GM10248 (cell line): ENCODE measurements at regions not wholly inside any gene's neighbourhood (a gene's known extent, or its start where the extent isn't known, plus 50 kb on each side); places are given as distances from the start of the nearest gene placed in this dataset.
"Not testable (repeated sequence)": the region's sequence is repeated elsewhere in the genome, so short reads cannot be mapped to it uniquely, and the experiment has no call there.

ENCODE experiments used
- CTCF ChIA-PET: fragments of 300-600 bp; sonication (Branson Sonifier 250); formaldehyde crosslinking; extraction: SDS; loops from one replicate; lab custom pipeline; 2021; ENCODE audit warnings: antibody characterized with exemption; lab: Yijun Ruan, JAX
- POLR2A ChIA-PET: fragments of 350-650 bp; sonication (Branson Sonifier 250); formaldehyde crosslinking; extraction: SDS; loops from one replicate; lab custom pipeline; 2020; ENCODE audit warnings: antibody characterized with exemption; lab: Yijun Ruan, JAX
- DNase-seq: peaks from one replicate; pipeline ENCODE4 v3.0.0; 2012; ENCODE audit errors: extremely low spot score
- TF ChIP-seq, protein P1 (sequence below): IDR thresholded peaks from 2 replicates; pipeline ENCODE4 v1.5.1; 2012; ENCODE audit warnings: mild to moderate bottlenecking, low read depth; ENCODE audit errors: extremely low read depth, missing control alignments, control extremely low read depth

GRCh38 chrX:7485061-7485460 lies 337.1 kb upstream of the PUDP start:
- CTCF ChIA-PET = interaction anchor here (1.2 kb wide), 1 partner anchor 8 kb away, joined by 3 read pairs; no protein-coding TSS in a partner anchor
- POLR2A ChIA-PET = no interaction called here
- no peak for DNase-seq
- TF ChIP-seq, protein P1, sequence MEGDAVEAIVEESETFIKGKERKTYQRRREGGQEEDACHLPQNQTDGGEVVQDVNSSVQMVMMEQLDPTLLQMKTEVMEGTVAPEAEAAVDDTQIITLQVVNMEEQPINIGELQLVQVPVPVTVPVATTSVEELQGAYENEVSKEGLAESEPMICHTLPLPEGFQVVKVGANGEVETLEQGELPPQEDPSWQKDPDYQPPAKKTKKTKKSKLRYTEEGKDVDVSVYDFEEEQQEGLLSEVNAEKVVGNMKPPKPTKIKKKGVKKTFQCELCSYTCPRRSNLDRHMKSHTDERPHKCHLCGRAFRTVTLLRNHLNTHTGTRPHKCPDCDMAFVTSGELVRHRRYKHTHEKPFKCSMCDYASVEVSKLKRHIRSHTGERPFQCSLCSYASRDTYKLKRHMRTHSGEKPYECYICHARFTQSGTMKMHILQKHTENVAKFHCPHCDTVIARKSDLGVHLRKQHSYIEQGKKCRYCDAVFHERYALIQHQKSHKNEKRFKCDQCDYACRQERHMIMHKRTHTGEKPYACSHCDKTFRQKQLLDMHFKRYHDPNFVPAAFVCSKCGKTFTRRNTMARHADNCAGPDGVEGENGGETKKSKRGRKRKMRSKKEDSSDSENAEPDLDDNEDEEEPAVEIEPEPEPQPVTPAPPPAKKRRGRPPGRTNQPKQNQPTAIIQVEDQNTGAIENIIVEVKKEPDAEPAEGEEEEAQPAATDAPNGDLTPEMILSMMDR = no peak

- no peak for DNase-seq
- ChIA-PET CTCF (no interaction called here), POLR2A (no interaction called here)
- TF ChIP-seq, protein P1 = no peak
Observed at GRCh38 chrX:7480721-7481120, 332.8 kb upstream of the PUDP start.

DNA sequence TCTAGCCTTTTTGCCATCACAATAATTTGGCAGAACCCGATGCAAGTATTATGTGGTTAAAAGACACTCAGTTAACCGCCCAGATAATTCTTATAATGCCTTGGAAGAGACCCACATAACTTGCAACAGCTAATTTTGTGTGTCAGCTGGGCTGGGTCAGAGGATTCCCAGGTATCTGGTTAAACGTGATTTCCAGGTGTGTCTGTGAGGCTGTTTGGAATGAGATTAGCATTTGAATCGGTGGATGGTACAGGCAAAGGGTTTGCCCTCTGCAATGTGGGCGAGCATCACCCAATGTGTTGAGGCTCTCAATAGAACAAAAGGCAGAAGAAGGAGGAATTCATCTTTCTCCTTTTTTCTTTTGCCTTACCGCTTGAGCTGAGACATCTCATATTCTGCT lies 314.2 kb upstream of the PUDP start:
- ChIA-PET CTCF (no interaction called here), POLR2A (no interaction called here)
- TF ChIP-seq, protein P1 = no peak
- DNase-seq = no peak

DNA sequence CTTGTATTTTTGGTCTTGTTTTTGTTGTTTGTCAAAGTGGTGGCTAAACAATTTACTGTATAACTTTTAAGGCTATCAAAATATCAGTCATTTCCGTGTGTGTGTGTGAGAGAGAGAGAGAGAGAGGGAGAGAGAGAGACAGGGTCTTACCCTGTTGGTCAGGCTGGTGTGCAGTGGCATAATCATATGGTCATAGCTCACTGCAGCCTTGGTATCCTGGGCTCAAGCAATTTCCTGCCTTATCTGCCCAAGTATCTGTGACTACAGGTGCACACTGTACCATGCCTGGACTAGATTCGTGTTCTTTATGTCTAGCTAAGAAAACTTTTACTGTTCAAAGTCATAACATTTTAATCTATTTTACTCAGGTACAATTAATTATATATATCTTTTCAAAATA lies 313.1 kb upstream of the PUDP start:
- DNase-seq, CTCF ChIA-PET, POLR2A ChIA-PET: not testable (repeated sequence)

DNA sequence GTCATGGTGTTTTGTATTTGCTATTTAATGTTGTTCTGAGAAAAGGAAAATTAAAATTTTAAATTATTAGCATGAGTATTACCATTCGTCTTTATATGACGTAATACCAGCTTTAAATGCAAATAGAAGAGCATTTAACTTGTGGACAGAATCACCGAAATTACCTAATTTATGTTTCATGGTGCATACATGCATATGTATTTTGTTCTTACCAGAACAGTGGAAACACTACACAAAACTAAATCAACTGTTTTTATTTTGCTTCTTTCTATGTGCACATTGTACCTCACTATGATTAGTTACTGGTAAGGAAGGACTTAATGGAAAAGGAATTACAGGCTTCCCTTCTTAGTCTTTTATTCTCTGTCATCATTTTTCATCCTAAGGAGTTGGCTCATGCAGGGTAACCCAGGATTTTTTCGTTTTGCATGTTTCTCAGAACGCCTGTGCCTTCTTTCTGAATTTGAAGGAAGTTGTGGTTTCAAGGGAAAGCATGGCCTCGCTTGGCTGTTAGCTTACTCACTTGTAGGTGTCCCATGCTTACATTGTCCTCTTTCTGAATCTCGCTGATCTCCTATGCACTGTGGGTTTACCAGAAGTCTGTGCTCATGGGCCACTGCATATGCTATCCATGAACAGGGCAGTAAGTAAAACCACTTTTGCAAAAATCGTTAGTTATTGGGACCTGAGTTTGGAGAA lies 300.0 kb upstream of the PUDP start:
- no peak for DNase-seq
- ChIA-PET CTCF (no interaction called here), POLR2A (no interaction called here)
- TF ChIP-seq, protein P1 = no peak

DNA sequence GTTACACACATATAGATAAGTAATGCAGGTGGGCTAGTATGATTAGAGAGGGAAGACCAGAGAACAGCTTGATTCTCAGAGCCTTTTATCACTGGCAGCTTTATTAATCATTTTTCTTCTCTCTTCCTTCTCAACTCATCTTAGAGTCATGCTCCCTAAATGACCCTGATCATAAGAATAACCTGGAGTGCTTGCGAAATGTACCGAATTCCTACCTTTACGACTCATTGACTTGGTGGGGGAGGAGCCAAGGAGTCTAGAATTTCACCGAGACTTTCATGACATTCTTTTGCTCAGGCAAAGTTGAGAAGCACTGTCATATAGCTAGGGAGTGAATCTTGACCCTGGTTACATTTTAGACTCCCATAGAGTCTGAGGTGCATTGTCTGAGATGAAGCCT lies 298.9 kb upstream of the PUDP start:
- POLR2A ChIA-PET = no interaction called here
- CTCF ChIA-PET = no interaction called here
- no peak for DNase-seq
- TF ChIP-seq, protein P1 = no peak

DNA sequence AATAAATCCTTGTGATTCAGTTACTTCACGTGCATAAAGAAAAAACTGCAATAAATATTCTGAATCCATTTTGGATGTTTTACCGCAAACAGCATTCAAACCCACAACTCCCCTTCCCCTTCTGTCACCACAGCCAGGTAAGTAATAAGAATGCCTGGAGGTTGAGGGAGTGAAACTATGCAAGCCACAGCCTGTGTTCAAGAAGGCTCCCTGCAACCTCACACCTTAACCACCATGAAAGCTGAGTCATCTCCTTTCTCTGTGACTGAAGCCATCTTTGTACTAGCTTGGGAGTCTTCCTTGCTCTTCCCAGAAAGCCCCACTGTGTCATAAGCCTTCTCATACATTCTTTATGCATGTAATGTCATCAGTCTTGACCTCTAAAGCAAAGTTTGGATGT lies 297.0 kb upstream of the PUDP start:
- TF ChIP-seq, protein P1 = no peak
- DNase-seq = peak; percentile 12
- ChIA-PET CTCF (no interaction called here), POLR2A (no interaction called here)
